HG02642 (cell line): ENCODE measurements at regions not wholly inside any gene's neighbourhood (a gene's known extent, or its start where the extent isn't known, plus 50 kb on each side); places are given as distances from the start of the nearest gene placed in this dataset.
"Not testable (repeated sequence)": the region's sequence is repeated elsewhere in the genome, so short reads cannot be mapped to it uniquely, and the experiment has no call there.

Experiments used
- ATAC-seq: cut with Tn5 transposase; IDR thresholded peaks from one replicate; pipeline ENCODE4 v1.9.1; 2021; ENCODE audit warnings: mild to moderate bottlenecking; ENCODE audit not compliant: unreplicated experiment, poor library complexity

- ATAC-seq: no peak
Measured at GRCh38 chr10:4230036-4230435, 445.0 kb upstream of the KLF6 start.

GRCh38 chr10:4229106-4229505 lies 444.1 kb upstream of the KLF6 start:
- ATAC-seq: no peak

- ATAC-seq: no peak
Measured at GRCh38 chr10:4227586-4227985, 442.6 kb upstream of the KLF6 start.

GRCh38 chr10:4226941-4227540 lies 442.0 kb upstream of the KLF6 start:
- no peak for ATAC-seq

GRCh38 chr10:4224178-4224577 lies 439.2 kb upstream of the KLF6 start:
- ATAC-seq: no peak

GRCh38 chr10:4221310-4221709 lies 436.3 kb upstream of the KLF6 start:
- not testable (repeated sequence) for ATAC-seq

GRCh38 chr10:4219901-4220300 lies 434.9 kb upstream of the KLF6 start:
- no peak for ATAC-seq

GRCh38 chr10:4217653-4218052 lies 432.6 kb upstream of the KLF6 start:
- ATAC-seq: no peak

GRCh38 chr10:4217187-4217586 lies 432.2 kb upstream of the KLF6 start:
- no peak for ATAC-seq

- ATAC-seq: no peak
Measured at GRCh38 chr10:4216726-4217125, 431.7 kb upstream of the KLF6 start.

- no peak for ATAC-seq
Measured at GRCh38 chr10:4215963-4216575, 431.1 kb upstream of the KLF6 start.

GRCh38 chr10:4215485-4215884 lies 430.5 kb upstream of the KLF6 start:
- no peak for ATAC-seq

- no peak for ATAC-seq
Measured at GRCh38 chr10:4214908-4215307, 429.9 kb upstream of the KLF6 start.

GRCh38 chr10:4213441-4213840 lies 428.4 kb upstream of the KLF6 start:
- no peak for ATAC-seq

GRCh38 chr10:4212111-4212630 lies 427.2 kb upstream of the KLF6 start:
- no peak for ATAC-seq

- ATAC-seq: no peak
Measured at GRCh38 chr10:4208499-4208898, 423.5 kb upstream of the KLF6 start.

GRCh38 chr10:4205113-4205512 lies 420.1 kb upstream of the KLF6 start:
- no peak for ATAC-seq

GRCh38 chr10:4202938-4203337 lies 417.9 kb upstream of the KLF6 start:
- no peak for ATAC-seq

GRCh38 chr10:4201866-4202825 lies 417.1 kb upstream of the KLF6 start:
- no peak for ATAC-seq

GRCh38 chr10:4199196-4199595 lies 414.2 kb upstream of the KLF6 start:
- no peak for ATAC-seq

- no peak for ATAC-seq
Measured at GRCh38 chr10:4198216-4198615, 413.2 kb upstream of the KLF6 start.
